WTC11 (cell line): ENCODE measurements at regions not wholly inside any gene's neighbourhood (a gene's known extent, or its start where the extent isn't known, plus 50 kb on each side); places are given as distances from the start of the nearest gene placed in this dataset.
"Not testable (repeated sequence)": the region's sequence is repeated elsewhere in the genome, so short reads cannot be mapped to it uniquely, and the experiment has no call there.

Experiments used
- ATAC-seq: fragments of 200-7000 bp; cut with Tn5 transposase; 2 replicates; pipeline ENCODE4 v1.10.0; 2021; ENCODE audit warnings: mild to moderate bottlenecking, moderate library complexity
- CTCF ChIA-PET: fragments of 300-600 bp; sonication (Branson Sonifier 250); formaldehyde crosslinking; loops from one replicate; lab custom pipeline; 2021; ENCODE audit warnings: antibody characterized with exemption; lab: Charles Lee
- POLR2A ChIA-PET: fragments of 350-600 bp; sonication (Branson Sonifier 250); formaldehyde crosslinking; loops from one replicate; lab custom pipeline; 2021; ENCODE audit warnings: antibody characterized with exemption; lab: Charles Lee
- DNase-seq: peaks from one replicate; pipeline ENCODE4 v3.0.0; 2021; ENCODE audit warnings: low spot score
- H3K27ac Mint-ChIP-seq: 2 replicates; pipeline ENCODE4 v1.8.0; 2021; ENCODE audit warnings: mixed read lengths
- H3K27me3 Mint-ChIP-seq: 2 replicates; pipeline ENCODE4 v1.8.0; 2021; ENCODE audit warnings: low read depth, mild to moderate bottlenecking, moderate library complexity, mixed read lengths
- H3K36me3 Mint-ChIP-seq: 2 replicates; pipeline ENCODE4 v1.8.0; 2021; ENCODE audit warnings: mixed read lengths
- H3K4me1 Mint-ChIP-seq: 2 replicates; pipeline ENCODE4 v1.8.0; 2022; ENCODE audit warnings: mixed read lengths
- H3K4me3 Mint-ChIP-seq: 2 replicates; pipeline ENCODE4 v1.8.0; 2021; ENCODE audit warnings: mild to moderate bottlenecking, moderate library complexity, mixed read lengths
- H3K9me3 Mint-ChIP-seq: 2 replicates; pipeline ENCODE4 v1.8.0; 2021; ENCODE audit warnings: mixed read lengths
- ATF1 ChIP-seq: sonication (generic); formaldehyde crosslinking; IDR thresholded peaks from 2 replicates; pipeline ENCODE4 v1.8.1; 2023; ENCODE audit warnings: mild to moderate bottlenecking, moderate library complexity, missing genetic modification reagents
- GRHL2 ChIP-seq: fragments of 250-450 bp; sonication (Bioruptor Pico); IDR thresholded peaks from 2 replicates; pipeline ENCODE4 v1.8.0; 2022; ENCODE audit warnings: mild to moderate bottlenecking, moderate library complexity; ENCODE audit not compliant: insufficient replicate concordance, severe bottlenecking
- JUN ChIP-seq: sonication (generic); formaldehyde crosslinking; IDR thresholded peaks from 2 replicates; pipeline ENCODE4 v1.8.0; 2023; ENCODE audit warnings: mild to moderate bottlenecking, missing genetic modification reagents
- NR1H2 ChIP-seq: sonication (generic); formaldehyde crosslinking; IDR thresholded peaks from 2 replicates; pipeline ENCODE4 v1.9.0; 2021; ENCODE audit warnings: mild to moderate bottlenecking, moderate library complexity, missing genetic modification reagents
- PRRX2 ChIP-seq: fragments of 250-450 bp; sonication (Bioruptor Pico); IDR thresholded peaks from 2 replicates; pipeline ENCODE4 v1.8.0; 2021; ENCODE audit warnings: mild to moderate bottlenecking
- TCF7 ChIP-seq: sonication (generic); formaldehyde crosslinking; IDR thresholded peaks from 2 replicates; pipeline ENCODE4 v1.8.0; 2022; ENCODE audit warnings: mild to moderate bottlenecking, low read depth, missing genetic modification reagents, moderate library complexity
- TEAD4 ChIP-seq: sonication (generic); formaldehyde crosslinking; IDR thresholded peaks from 2 replicates; pipeline ENCODE4 v1.8.0; 2022; ENCODE audit warnings: mild to moderate bottlenecking, missing genetic modification reagents
- ZNF121 ChIP-seq: sonication (generic); formaldehyde crosslinking; IDR thresholded peaks from 2 replicates; pipeline ENCODE4 v1.8.0; 2023; ENCODE audit warnings: missing genetic modification reagents
- ZNF416 ChIP-seq: fragments of 250-450 bp; sonication (Bioruptor Pico); IDR thresholded peaks from 2 replicates; pipeline ENCODE4 v1.9.0; 2021; ENCODE audit warnings: mild to moderate bottlenecking, inconsistent platforms
- ZNF423 ChIP-seq: fragments of 250-450 bp; sonication (Bioruptor Pico); IDR thresholded peaks from 2 replicates; pipeline ENCODE4 v2.1.2; 2022; ENCODE audit warnings: mild to moderate bottlenecking, moderate library complexity
- TF ChIP-seq, protein P1 (sequence below): fragments of 250-450 bp; sonication (Bioruptor Pico); IDR thresholded peaks from 2 replicates; pipeline ENCODE4 v1.9.0; 2021; ENCODE audit warnings: moderate library complexity, mild to moderate bottlenecking, inconsistent platforms, borderline replicate concordance
- TF ChIP-seq, protein P2 (sequence below): sonication (generic); formaldehyde crosslinking; IDR thresholded peaks from 2 replicates; pipeline ENCODE4 v1.8.1; 2022; ENCODE audit warnings: mild to moderate bottlenecking, missing genetic modification reagents, moderate library complexity, borderline replicate concordance
- TF ChIP-seq, protein P3 (sequence below): fragments of 250-450 bp; sonication (Bioruptor Pico); IDR thresholded peaks from 2 replicates; pipeline ENCODE4 v1.9.0; 2021; ENCODE audit warnings: mild to moderate bottlenecking
- TF ChIP-seq, protein P4 (sequence below): sonication (generic); formaldehyde crosslinking; IDR thresholded peaks from 2 replicates; pipeline ENCODE4 v1.8.1; 2022; ENCODE audit warnings: low read depth, missing genetic modification reagents, borderline replicate concordance

DNA sequence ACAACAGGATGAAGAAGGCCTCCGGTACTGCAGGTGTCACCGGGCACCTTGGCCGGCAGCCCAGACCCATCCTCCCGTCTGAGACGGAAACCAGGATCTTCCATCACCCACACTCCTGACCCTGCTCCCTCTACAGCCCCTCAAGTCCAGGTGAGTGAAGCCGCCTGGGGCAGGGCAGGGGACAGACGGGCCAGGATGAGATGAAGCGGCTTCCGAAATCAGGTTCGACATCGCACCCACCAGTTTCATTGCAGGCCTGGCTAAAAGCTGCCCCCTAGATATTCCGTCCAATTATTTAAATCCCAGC is 639.1 kb downstream of the TBC1D22A start:
- H3K4me3 Mint-ChIP-seq, result no peak overlapping the region
- POLR2A ChIA-PET, result no interaction called here

DNA sequence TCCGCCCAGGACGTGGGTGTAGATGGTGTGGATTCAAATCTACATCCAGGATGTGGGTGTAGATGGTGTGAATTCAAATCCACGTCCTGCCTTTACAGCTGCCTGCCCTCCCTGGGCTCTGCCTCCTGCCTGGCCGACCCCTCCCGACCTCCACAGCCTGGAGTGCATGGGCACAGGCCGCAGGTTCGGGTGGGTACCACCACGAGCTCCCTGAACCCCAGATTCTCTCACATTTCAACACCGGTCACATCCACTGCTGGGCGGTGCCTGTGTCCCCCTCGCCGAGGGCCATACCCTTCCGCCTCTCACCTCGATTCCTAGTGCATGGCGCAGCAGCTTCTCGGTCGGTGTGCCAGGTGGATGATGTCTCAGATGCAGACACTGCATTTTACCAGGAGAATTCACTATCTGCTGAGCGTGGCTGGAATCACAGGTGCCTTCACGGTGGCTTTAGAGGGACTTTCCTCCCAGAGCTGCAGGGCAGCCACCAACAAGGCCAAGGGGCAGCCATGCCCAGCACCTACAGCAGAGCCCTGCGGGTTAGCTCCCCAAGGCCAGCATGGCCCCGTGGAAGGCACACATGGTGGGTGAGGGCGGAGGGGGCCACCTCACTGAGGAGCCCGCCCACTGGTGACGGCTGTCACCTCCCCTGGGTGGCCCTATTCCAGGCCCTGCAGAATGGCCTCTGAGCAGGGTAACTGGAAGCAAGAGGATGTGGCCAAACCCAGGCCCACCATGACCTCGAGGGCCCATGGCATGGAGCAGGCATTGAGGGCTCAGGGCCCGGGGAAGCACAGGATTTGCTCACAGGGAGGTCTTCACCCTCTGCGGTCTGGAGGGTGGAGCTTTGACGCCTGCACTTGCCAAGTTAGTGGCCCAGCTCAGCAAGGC is 638.5 kb downstream of the TBC1D22A start:
- H3K27me3 Mint-ChIP-seq, result no peaks in the 10 kb centered on the region; the same call in none of the 2 replicates
- CTCF ChIA-PET, result no interaction called here

More for the DNA sequence above, 639.1 kb downstream of the TBC1D22A start:
- CTCF ChIA-PET, result no interaction called here
- DNase-seq (no peak), ATAC-seq (no peak)
- Mint-ChIP-seq H3K27me3 (no peaks in the 10 kb centered on the region; the same call in none of the 2 replicates), H3K27ac (no peak overlapping the region), H3K36me3 (0 out of 2 replicates have a peak, but pooled peaks cover 9% of the 10 kb centered on the region), H3K9me3 (peaks cover 9% of the 10 kb centered on the region), H3K4me1 (no peaks in the 10 kb centered on the region)
- TF ChIP-seq GRHL2 (CRISPR knock-in tag), result no peak
- no peak for TF ChIP-seq NR1H2 (CRISPR knock-in tag)
- TF ChIP-seq ATF1, result no peak
- TF ChIP-seq, protein P1, sequence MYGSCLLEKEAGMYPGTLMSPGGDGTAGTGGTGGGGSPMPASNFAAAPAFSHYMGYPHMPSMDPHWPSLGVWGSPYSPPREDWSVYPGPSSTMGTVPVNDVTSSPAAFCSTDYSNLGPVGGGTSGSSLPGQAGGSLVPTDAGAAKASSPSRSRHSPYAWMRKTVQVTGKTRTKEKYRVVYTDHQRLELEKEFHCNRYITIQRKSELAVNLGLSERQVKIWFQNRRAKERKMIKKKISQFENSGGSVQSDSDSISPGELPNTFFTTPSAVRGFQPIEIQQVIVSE (CRISPR knock-in tag), result no peak
- TF ChIP-seq ZNF121 (CRISPR knock-in tag), result no peak
- TF ChIP-seq, protein P2, sequence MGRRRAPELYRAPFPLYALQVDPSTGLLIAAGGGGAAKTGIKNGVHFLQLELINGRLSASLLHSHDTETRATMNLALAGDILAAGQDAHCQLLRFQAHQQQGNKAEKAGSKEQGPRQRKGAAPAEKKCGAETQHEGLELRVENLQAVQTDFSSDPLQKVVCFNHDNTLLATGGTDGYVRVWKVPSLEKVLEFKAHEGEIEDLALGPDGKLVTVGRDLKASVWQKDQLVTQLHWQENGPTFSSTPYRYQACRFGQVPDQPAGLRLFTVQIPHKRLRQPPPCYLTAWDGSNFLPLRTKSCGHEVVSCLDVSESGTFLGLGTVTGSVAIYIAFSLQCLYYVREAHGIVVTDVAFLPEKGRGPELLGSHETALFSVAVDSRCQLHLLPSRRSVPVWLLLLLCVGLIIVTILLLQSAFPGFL, result no peak
- no peak for TF ChIP-seq ZNF423
- TF ChIP-seq JUN (CRISPR knock-in tag), result no peak
- TF ChIP-seq, protein P3, sequence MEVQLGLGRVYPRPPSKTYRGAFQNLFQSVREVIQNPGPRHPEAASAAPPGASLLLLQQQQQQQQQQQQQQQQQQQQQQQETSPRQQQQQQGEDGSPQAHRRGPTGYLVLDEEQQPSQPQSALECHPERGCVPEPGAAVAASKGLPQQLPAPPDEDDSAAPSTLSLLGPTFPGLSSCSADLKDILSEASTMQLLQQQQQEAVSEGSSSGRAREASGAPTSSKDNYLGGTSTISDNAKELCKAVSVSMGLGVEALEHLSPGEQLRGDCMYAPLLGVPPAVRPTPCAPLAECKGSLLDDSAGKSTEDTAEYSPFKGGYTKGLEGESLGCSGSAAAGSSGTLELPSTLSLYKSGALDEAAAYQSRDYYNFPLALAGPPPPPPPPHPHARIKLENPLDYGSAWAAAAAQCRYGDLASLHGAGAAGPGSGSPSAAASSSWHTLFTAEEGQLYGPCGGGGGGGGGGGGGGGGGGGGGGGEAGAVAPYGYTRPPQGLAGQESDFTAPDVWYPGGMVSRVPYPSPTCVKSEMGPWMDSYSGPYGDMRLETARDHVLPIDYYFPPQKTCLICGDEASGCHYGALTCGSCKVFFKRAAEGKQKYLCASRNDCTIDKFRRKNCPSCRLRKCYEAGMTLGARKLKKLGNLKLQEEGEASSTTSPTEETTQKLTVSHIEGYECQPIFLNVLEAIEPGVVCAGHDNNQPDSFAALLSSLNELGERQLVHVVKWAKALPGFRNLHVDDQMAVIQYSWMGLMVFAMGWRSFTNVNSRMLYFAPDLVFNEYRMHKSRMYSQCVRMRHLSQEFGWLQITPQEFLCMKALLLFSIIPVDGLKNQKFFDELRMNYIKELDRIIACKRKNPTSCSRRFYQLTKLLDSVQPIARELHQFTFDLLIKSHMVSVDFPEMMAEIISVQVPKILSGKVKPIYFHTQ, result no peak

DNA sequence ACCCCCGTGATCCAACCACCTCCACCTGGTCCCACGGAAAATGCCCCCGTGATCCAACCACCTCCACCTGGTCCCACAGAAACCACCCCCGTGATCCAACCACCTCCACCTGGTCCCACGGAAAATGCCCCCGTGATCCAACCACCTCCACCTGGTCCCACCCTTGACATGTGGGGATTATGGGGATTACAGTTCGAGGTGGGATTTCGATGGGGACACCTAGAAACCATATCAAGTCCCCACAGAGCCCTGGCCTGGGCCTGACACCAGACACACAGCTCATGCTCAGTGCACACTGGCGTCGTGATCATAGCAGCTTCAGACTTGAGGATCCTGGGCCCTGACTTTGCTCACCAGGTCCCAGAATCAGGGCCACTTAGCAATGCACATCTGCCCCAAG is 637.7 kb downstream of the TBC1D22A start:
- H3K4me1 Mint-ChIP-seq, DNase-seq, H3K9me3 Mint-ChIP-seq, POLR2A ChIA-PET, H3K4me3 Mint-ChIP-seq, H3K36me3 Mint-ChIP-seq, ATAC-seq, H3K27ac Mint-ChIP-seq, H3K27me3 Mint-ChIP-seq, CTCF ChIA-PET: not testable (repeated sequence)

More for the DNA sequence above, 638.5 kb downstream of the TBC1D22A start:
- no peak overlapping the region for H3K27ac Mint-ChIP-seq
- no peak for TF ChIP-seq TEAD4 (CRISPR knock-in tag)
- no peak for TF ChIP-seq TCF7 (CRISPR knock-in tag)
- TF ChIP-seq, protein P4, sequence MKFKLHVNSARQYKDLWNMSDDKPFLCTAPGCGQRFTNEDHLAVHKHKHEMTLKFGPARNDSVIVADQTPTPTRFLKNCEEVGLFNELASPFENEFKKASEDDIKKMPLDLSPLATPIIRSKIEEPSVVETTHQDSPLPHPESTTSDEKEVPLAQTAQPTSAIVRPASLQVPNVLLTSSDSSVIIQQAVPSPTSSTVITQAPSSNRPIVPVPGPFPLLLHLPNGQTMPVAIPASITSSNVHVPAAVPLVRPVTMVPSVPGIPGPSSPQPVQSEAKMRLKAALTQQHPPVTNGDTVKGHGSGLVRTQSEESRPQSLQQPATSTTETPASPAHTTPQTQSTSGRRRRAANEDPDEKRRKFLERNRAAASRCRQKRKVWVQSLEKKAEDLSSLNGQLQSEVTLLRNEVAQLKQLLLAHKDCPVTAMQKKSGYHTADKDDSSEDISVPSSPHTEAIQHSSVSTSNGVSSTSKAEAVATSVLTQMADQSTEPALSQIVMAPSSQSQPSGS (CRISPR knock-in tag), result no peak
- TF ChIP-seq PRRX2, result no peak
- no peak for TF ChIP-seq ZNF416 (CRISPR knock-in tag)
- no peaks in the 10 kb centered on the region for H3K4me1 Mint-ChIP-seq
- peaks cover 8% of the 10 kb centered on the region; the same call in 1 of the 2 replicates for H3K9me3 Mint-ChIP-seq
- no peak for ATAC-seq
- POLR2A ChIA-PET, result no interaction called here
- no peak for DNase-seq
- H3K4me3 Mint-ChIP-seq, result no peak overlapping the region
- H3K36me3 Mint-ChIP-seq, result 0 out of 2 replicates have a peak, but pooled peaks cover 4% of the 10 kb centered on the region
